Hepatocyte (in vitro differentiated cells): ENCODE measurements at regions not wholly inside any gene's neighbourhood (a gene's known extent, or its start where the extent isn't known, plus 50 kb on each side); places are given as distances from the start of the nearest gene placed in this dataset.

ENCODE experiments used
- EZH2 ChIP-seq: fragments of 200-600 bp; sonication (generic); IDR thresholded peaks from 2 replicates; pipeline ENCODE4 v1.6.1; 2016; ENCODE audit warnings: antibody characterized with exemption, mild to moderate bottlenecking, borderline replicate concordance
- TF ChIP-seq, protein P1 (sequence below): fragments of 200-600 bp; sonication (generic); IDR thresholded peaks from 2 replicates; pipeline ENCODE4 v1.5.1; 2016; ENCODE audit warnings: antibody characterized with exemption, mild to moderate bottlenecking; ENCODE audit not compliant: poor library complexity

DNA sequence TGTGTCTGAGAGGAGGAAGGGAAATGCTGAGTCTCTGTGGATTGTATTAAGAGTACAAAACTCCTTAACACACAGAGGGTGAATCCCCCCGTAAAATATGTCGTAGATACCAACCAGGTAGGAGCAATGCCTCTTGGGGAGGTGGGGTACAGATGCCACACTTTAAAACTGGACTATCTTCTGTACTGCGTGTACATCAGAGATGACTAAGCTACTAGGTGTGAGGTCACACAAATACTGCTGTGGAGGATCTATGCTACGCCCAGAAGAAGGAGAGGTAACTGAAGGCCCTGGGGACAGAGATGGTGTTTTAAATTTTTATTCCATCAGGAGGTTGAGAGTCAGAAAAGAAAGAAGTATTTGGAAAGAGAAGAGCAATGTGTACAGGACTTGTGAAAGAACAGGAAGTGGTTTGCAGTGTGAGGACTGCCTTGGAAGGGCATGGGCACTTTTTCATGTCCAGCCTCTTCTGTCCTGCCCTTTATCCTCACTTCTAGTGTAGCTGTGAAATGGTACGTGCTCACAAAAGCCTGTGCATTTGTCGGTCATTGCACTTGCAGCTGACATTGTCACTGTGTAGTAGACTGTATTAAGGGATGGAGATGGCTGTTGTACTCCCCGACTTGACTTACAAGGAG lies 287.8 kb upstream of the CHRM3 start:
- TF ChIP-seq, protein P1, sequence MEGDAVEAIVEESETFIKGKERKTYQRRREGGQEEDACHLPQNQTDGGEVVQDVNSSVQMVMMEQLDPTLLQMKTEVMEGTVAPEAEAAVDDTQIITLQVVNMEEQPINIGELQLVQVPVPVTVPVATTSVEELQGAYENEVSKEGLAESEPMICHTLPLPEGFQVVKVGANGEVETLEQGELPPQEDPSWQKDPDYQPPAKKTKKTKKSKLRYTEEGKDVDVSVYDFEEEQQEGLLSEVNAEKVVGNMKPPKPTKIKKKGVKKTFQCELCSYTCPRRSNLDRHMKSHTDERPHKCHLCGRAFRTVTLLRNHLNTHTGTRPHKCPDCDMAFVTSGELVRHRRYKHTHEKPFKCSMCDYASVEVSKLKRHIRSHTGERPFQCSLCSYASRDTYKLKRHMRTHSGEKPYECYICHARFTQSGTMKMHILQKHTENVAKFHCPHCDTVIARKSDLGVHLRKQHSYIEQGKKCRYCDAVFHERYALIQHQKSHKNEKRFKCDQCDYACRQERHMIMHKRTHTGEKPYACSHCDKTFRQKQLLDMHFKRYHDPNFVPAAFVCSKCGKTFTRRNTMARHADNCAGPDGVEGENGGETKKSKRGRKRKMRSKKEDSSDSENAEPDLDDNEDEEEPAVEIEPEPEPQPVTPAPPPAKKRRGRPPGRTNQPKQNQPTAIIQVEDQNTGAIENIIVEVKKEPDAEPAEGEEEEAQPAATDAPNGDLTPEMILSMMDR = no peak
- TF ChIP-seq EZH2 = no peak
